Eye (tissue), 1 donor: ENCODE measurements at regions not wholly inside any gene's neighbourhood (a gene's known extent, or its start where the extent isn't known, plus 50 kb on each side); places are given as distances from the start of the nearest gene placed in this dataset.

Experiments
- DNase-seq: peaks from one replicate; pipeline ENCODE4 v3.0.0-alpha.2; 2015

DNA sequence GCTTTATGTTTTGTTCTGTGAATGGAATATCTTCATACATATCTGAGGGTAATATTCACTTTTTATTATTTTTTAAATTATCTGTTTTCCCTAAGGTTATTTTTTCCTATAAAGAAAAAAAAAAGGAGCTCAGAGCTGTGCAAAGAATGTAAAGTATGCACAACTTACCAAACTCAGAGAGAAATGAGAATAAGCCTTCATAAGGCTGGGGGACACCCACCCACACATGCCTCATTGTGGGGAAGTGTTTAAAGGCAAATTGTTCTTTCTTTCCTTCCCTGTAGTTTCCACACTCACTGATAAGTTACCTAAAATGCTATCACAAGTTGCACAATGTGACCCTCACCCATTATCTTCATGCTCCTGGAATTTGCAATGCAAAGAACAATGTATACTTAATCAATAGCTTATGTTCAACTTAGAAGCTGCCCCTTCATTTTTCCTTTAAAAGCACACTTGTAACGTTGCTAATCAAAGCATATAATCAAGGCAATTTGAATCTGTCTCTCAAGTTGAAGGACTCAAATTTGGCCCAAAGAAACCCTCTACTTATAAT is 108.1 kb downstream of the GNAT3 start:
- DNase-seq, result no peak

DNA sequence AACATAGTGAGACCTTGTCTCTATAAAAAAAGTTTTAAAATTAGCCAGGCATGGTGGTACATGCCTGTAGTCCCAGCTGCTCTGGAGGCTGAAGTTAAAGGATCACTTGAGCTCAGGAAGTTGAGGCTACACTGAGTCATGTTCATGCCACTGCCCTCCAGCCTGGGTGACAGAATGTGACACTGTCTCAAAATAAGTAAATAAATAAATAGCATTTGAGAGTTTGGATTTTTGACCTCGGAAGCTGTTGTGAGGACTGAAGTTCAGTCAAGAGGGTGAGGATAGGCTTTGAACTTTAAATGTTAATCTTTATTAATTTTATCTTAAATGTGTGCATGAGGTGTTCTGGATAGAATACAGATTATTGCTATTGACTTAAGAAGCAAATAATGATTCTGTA is 110.2 kb downstream of the GNAT3 start:
- no peak for DNase-seq

DNA sequence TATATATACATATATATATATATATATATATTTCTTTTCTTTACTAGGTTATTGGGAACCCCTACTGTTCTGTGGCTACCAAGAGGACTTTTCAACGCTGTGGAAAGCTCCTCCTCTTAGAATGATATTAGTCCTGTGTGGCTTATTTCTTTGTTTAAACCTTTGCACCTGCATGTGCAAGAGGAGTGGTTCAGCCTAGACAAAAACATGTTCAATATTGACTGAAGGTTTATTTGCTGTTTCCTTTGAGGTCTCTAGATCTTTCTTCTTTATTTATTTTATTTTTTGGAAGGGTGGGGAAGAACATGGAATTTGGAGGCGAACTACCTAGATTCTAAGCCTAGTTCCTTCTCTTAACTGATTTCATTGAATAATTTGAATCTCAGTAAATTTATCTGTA is 118.1 kb downstream of the GNAT3 start:
- no peak for DNase-seq

DNA sequence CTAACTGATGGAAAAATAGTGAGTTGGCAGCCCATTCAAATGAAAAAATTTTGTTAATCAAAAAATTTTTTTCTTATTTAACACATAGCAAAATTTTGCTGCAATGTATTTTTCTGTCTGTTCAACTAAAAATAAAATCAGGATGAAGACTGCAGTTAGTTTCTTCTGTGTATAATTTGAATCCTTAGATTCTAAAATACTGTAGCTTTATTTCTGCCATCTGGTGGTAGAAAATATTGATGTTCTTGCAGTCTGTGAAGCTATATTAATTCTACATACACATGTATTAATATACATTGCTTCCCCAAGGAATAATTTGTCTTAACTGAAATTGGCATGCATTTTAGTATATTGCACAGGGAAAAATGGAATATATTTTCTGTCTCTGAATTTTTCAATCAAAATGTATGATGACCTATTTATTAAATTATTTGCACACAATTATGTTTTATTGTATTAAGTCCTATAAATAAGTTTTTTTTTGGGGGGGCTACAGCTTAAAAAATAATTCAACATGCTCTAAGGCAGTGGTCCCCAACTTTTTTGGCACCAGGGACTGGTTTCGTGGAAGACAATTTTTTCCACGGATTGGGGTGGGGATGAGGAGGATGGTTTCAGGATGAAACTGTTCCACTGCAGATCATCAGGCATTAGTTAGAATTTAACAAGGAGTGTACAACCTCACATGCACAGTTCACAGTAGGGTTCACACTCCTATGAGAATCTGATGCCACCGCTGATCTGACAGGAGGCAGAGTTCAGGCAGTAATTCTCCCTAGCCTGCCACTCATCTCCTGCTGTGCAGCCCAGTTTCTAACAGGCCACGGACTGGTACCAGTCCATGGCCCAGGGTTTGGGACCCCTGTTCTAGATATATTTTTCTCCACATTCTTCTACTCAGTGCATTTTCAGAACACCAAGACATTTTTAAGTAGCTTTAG is 119.4 kb downstream of the GNAT3 start:
- peak; percentile 63 for DNase-seq

DNA sequence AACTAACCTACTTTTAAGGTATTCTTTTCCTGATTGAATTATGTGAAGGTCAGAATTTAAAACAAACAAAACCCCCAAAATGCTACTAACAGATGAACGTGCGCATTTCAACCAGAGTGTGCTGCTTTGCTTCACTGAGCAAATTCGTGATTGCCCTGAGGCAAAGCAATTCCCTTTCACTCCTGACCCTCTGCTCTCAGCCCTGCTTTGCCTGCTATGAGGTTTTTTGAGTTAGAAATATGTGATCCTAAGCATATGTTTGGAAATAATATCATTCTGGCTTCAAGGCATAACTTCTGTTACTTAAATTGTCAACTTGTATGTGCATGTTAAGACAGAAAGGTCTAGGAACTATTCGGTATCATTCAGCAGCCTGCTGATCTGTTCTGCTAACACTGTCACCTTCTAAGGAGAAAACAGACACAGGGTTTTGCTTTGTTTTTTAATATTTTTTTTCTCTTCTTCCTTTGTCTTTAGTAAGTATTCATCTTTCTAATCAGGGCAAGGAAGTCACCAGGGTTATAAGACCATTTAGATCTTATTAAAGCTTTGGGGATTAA is 124.2 kb downstream of the GNAT3 start:
- DNase-seq, result peak; percentile 80

DNA sequence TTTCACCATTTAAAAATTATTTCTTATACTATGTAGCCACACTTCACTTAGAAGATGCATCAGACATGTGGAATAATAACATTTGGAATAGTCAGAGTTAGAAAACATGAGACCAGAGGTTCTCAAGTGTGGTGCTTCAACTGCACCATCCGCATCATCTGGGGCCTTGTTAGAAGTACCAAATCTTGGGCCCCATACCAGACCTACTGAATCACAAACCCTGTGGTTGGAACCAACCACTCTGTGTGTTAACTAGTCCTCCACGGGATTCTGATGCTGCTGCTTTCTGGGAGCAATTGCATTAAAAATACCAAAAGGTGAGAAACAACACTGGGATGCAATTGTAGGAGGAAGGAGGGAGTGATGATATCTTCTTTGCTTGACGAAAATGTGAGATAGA is 125.2 kb downstream of the GNAT3 start:
- no peak for DNase-seq

DNA sequence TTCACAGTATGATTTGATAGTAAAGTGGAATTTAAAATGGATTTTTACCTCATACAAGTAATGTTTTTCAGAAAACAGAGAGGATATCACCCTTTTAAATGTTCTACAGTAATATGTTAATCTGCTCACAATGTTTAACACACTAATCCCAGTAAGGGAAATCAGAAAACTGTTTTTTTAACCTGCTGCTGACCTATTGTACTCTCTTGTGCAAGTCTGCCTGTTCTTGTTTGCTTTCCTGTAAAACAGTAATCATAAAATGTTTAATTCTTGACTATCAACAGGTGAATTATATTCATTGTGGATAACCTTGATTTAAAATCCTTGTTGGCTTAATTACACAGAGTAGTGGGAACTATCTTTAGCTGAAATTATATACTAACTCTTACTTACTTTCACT is 126.4 kb downstream of the GNAT3 start:
- DNase-seq, result no peak

DNA sequence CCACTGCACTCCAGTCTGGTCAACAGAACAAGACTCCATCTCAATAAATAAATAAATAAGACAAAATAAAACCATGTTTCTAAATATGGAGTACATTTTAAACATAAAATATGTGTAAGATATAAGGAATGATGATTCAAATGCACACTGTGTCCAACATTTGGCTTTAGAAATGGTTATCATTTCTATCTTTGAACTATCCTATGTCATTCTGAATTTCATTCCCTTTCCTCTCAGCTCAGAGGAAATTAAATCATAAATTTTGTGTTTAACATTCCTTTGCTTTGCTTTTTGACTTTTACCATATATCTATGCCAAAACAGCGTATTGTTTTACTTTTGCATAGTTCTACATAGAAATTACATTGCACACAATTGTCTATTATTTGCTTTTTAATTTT is 130.9 kb downstream of the GNAT3 start:
- no peak for DNase-seq

DNA sequence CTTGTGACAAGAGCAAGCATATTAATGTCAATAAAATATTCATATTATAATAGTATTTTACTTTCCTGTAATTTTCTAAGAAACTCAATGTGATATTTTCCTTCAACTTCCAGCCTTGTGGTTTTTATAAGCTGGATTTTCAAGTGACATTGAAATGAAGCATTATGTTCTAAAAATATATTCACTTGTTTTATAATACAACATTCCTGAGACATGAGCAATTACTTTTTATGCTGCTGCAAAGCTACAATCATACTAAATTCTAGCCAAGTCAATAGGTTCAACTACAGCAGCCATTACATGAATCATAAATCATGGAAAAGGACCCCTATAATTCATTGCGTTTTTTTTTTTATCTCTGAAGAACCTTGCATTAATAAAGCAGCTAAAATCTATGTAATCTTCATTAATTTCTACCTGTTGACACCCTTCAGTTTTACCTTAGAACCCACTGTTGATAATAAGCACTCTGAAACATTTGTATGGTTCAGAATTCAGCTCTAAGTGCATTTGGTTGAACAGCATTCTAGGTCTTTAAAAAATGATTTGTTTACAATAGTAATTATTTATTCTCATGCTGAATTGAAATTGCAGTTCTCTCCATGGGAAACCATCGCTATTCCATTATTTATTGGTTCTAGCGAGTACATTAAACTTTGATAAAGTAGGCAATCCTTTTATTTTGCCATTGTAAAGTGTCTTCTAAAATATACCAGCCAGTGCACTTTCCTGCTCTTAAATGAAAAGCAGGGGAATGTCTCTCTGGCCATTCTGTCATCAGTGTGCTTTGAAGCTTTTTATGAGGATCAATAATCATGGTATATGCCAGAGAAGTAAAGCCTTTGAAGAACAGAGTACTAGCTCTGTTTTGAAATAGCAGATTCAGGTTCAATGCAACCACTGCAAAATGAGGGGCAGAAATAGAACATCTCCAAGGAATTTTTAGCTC is 132.6 kb downstream of the GNAT3 start:
- DNase-seq, result no peak

DNA sequence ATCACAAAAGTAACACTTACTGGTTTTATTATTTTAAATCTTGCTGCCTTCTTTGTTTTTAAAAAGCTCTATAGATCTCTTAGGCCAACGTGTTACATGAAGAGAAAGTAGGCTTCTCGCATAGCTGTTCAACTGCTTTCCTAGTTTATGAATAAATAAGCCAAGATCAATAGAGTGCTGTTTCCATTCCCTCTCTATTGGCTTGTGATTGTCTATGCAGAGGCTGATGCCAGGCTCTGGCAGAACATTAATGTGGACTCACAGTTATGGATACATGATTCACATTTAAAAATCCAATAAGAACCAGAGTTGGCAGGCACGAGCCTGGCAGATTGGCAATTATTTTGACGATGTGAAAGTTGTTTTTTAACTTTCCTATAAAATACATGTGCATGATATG is 137.5 kb downstream of the GNAT3 start:
- no peak for DNase-seq

DNA sequence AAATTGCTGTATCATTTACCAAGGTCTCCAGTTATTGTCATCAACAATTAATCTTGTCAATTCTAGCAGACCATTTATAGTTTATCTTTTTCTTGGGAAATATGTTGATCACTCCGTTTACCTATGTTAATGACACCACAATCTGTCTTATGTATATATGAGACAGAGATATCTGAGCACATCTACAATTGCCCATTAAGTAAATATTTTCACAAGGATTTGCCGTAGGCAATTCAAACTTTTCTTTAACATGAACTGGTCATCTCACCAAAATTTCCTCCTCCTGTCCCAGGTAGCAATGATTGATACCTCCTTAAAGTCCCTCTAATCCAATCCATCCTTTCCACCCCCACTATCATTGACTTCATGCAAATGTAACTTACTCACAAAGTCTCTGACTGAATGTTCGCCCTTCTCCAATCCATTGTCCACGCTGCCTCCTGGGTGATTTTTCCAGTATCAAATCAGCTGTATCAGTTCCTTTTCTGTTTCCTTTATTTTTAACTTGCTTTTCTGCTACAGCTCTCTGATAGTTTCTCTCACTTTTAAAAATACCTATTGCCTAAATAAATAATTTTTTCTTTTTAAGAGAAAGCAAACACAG is 138.3 kb downstream of the GNAT3 start:
- DNase-seq, result no peak

DNA sequence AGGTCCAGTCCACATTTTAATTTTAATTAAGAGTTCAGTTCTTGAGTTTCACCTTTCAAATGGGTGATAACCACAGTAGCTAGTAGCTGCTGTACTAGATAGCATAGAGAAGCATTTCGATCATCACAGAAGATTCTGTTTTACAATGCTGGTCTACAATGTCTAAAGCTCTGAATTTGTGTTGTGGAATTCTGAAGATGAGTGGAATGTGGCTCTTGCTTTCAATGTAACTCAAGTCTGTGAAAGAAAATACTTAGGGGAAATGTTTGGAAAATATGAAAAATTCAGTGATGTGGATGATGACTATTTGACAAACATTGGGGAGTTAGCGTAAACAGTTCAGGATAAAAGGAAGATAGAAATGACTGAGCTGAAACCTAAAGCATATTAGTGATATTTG is 139.4 kb downstream of the GNAT3 start:
- no peak for DNase-seq

DNA sequence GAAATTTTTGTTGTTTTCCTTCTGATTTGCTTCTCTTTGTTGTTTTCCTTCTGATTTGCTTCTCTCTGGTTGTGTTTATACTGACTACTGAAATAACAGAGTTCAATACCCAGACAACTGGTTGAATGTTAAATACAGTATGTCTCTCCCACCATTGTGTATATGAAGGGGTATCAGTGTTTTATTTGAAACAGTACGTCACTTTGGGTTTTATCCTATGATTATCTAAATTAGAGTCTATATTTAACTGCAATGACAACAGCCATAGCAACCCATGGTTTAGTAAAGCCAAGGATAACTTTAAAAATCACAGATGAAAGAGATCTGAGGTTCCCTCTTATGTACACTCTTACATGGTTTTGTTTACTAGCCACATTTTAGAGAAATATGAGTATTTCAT is 141.3 kb downstream of the GNAT3 start:
- no peak for DNase-seq

DNA sequence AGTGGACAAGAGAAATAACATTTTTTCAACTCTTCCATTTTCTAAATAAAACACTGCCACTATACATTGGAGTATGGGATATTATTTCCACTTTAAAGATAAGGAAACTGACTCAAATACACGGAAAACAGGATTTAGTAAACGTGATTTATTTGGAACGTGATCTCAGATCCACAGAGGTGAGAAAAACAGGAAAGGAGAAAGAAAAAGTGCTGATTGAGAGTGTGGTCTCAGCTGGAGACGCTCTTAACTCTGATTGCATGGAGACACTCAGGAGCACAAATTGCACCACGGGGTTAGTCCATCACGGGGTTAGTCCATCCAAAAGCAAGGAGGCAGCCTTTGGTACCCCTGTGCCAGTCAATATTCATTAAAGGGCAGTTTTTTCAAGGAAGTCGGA is 142.5 kb downstream of the GNAT3 start:
- DNase-seq, result no peak

DNA sequence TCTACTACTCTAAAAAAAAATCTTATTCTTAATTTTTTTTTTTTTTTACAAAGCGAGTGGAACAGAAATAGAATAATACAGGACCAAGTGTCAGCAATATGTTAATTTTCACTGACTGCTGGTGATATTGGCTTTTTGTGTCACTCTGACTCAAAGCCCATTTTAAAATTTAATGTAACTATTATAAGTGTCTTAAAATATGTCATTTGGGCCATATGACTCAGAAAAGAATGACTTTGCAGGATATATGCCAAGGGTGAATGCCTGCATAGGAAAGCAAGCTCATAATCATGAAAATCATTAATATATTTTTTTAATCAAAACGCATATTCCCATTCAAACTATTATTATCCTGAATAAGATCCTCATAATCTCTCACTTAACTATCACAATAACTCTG is 149.2 kb downstream of the GNAT3 start:
- no peak for DNase-seq

DNA sequence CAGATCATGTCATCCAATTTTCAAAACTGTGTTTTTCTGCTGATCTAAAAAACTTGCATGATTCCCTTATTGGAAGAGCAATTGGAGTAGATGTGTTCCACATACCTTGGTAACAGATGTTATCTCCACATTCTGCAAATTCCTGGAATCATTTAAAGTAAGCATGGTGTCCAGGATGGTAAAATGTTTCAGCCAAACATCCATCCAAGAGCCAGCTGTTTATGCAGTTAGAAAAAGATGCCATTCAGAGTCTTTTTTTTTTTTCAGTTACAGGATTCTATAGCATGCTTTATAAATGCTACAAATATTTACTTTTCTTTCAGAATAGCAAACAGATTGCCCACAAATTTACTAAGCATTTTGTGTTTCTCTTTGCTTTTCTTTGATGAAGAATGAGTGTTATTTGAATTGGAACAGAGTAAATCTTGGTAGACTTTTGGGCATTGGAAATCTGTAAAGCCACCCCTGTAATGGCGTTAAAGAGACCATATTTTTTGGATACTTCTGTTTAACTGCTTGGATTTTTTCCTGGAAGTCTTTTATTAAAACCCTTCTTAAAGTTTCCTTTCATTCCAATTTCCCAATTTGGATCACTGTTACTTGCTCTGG is 149.8 kb downstream of the GNAT3 start:
- no peak for DNase-seq

DNA sequence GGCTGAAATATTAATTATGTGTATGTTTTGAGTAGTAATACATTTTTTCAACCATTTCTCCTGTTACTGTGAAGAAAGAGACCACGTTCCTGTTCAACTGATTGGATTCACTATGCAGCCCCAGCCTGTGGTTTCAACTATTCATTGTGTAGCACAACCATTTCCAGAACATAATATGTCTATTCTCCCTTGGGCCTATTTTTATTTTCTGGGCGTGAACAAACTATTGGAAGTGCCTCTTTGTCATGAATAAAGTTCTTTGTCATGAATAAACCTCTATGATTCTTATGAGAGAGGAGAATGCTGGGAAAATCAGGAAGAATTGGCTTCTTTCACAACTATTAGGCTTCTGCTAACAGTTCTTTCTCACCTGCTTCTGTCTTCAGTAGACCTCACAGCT is 152.4 kb downstream of the GNAT3 start:
- DNase-seq, result no peak

DNA sequence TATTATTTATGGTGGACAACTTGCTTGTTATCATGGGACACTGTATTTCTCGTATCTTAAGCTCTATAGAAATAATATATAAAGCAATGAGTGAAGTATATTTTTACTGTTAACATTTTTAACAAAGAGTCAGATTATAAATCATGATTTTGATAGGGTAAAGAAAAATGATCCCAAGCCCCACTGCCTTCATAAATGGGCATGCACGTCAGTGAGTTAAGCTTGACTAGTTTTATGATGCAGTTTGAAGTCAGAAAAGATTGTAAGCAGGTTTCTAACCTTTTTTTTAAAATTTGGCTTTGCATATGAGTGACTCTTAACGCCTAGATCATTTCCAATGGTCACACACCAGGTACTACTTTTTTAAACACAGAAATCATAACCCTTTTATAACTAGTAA is 152.8 kb downstream of the GNAT3 start:
- DNase-seq, result no peak

DNA sequence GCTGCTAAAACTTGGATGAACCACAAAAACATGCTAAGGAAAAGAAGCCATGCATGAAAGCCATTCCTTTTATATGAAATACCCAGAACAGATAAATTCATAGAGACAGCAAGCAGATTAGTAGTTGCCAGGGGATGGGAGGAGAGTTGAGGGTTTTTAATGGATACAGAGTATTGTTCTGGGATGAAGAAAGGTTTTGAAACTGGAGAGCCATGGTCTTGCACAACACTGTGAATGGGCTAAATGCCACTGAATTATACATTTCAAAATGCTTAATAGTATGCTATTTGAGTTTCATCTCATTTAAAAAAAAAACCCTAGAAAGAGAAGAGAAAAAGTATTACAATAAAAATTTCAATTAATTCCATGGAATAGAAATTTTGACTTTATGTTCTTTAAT is 154.3 kb downstream of the GNAT3 start:
- DNase-seq, result no peak

DNA sequence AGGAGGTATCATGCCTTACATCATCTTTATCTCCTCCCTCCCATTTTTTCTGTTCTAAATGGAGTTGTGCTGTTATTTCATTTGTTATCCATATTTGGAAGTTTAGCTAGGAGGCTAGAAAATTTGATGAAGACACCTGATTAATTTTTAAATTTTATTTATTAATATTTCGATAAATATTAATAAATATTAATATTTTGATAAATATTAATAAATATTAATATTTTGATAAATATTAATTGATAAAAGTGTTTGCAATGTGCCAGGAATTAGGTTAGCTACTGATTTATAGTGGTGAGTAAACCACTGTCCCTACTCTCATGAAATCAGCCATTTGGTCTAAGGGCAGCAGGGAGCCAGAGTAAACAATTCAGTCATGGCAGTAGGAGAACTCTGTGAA is 161.4 kb downstream of the GNAT3 start:
- no peak for DNase-seq

DNA sequence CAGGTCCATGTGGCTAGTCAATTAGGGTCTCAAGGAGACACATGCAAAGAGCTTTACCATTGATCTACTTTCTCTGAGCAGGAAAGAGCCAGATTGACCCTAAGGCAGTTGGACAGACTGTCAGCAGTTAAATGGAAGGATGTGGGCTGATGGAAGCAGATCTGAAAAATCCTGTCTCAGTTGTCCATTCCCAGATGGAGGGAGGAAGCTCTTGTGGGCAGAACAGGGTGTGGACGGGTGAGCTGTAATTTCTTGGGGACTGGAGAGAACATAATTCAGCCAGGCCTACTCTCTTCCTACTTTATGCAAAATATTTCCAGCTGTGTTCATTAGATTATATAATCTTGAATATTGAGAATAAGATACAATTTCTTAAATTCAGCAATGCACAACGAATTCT is 163.6 kb downstream of the GNAT3 start:
- no peak for DNase-seq

DNA sequence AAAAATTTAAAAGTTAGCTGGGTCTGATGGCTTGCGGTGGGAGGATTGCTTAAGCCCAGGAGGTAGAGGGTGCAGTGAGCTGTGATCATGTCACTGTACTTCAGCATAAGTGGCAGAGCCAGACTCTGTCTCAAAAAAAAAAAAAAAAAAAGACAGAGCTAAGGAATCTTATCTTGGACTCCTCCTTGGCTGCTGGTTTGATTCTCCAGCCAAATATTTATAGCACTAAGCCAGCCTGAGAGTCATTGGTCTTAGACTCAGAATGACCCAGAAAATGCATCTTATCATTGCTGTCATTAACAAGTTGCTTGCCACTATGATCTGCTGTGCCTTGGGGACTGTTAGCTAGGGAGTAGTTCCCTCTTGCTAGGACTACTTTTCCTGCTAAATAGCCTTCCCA is 164.7 kb downstream of the GNAT3 start:
- DNase-seq, result no peak
